Neural progenitor cell (in vitro differentiated cells): ENCODE measurements at regions not wholly inside any gene's neighbourhood (a gene's known extent, or its start where the extent isn't known, plus 50 kb on each side); places are given as distances from the start of the nearest gene placed in this dataset.
"Not testable (repeated sequence)": the region's sequence is repeated elsewhere in the genome, so short reads cannot be mapped to it uniquely, and the experiment has no call there.

Experiments used
- EZH2 ChIP-seq: fragments of 200-600 bp; sonication (generic); IDR thresholded peaks from 2 replicates; pipeline ENCODE4 v1.6.1; 2017; ENCODE audit warnings: antibody characterized with exemption, mild to moderate bottlenecking, moderate library complexity
- EZH2phosphoT487 ChIP-seq: fragments of 200-600 bp; sonication (generic); IDR thresholded peaks from 2 replicates; pipeline ENCODE4 v1.6.1; 2017; ENCODE audit warnings: antibody characterized with exemption
- TF ChIP-seq, protein P1 (sequence below): fragments of 200-600 bp; sonication (generic); IDR thresholded peaks from 2 replicates; pipeline ENCODE4 v1.5.1; 2017; ENCODE audit warnings: antibody characterized with exemption, mild to moderate bottlenecking

GRCh38 chr4:181130317-181130716 lies 1112.9 kb upstream of the TENM3 start:
- TF ChIP-seq, protein P1, sequence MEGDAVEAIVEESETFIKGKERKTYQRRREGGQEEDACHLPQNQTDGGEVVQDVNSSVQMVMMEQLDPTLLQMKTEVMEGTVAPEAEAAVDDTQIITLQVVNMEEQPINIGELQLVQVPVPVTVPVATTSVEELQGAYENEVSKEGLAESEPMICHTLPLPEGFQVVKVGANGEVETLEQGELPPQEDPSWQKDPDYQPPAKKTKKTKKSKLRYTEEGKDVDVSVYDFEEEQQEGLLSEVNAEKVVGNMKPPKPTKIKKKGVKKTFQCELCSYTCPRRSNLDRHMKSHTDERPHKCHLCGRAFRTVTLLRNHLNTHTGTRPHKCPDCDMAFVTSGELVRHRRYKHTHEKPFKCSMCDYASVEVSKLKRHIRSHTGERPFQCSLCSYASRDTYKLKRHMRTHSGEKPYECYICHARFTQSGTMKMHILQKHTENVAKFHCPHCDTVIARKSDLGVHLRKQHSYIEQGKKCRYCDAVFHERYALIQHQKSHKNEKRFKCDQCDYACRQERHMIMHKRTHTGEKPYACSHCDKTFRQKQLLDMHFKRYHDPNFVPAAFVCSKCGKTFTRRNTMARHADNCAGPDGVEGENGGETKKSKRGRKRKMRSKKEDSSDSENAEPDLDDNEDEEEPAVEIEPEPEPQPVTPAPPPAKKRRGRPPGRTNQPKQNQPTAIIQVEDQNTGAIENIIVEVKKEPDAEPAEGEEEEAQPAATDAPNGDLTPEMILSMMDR, result not testable (repeated sequence)
- not testable (repeated sequence) for TF ChIP-seq EZH2, EZH2phosphoT487
